NCI-H1436 treated with DMSO at 0.1 percent for 48 hours (cell line): ENCODE measurements at regions not wholly inside any gene's neighbourhood (a gene's known extent, or its start where the extent isn't known, plus 50 kb on each side); places are given as distances from the start of the nearest gene placed in this dataset.

Experiments used
- DNase-seq: peaks from one replicate; lab custom pipeline; 2025; lab: John Stamatoyannopoulos, UW

- no peak for DNase-seq
Measured at GRCh38 chr9:107620236-107620635, 130.7 kb upstream of the KLF4 start.

- DNase-seq, result no peak
Measured at GRCh38 chr9:107615321-107615720, 125.8 kb upstream of the KLF4 start.

GRCh38 chr9:107614765-107615164 lies 125.2 kb upstream of the KLF4 start:
- DNase-seq, result no peak

GRCh38 chr9:107613321-107613720 lies 123.8 kb upstream of the KLF4 start:
- no peak for DNase-seq

GRCh38 chr9:107612136-107612535 lies 122.6 kb upstream of the KLF4 start:
- DNase-seq, result no peak

- DNase-seq, result no peak
Measured at GRCh38 chr9:107609547-107609946, 120.0 kb upstream of the KLF4 start.

- no peak for DNase-seq
Measured at GRCh38 chr9:107606149-107606790, 116.7 kb upstream of the KLF4 start.

GRCh38 chr9:107605041-107605440 lies 115.5 kb upstream of the KLF4 start:
- DNase-seq, result no peak

- DNase-seq, result no peak
Measured at GRCh38 chr9:107603281-107603680, 113.7 kb upstream of the KLF4 start.

GRCh38 chr9:107600060-107600573 lies 110.5 kb upstream of the KLF4 start:
- no peak for DNase-seq

GRCh38 chr9:107597743-107598217 lies 108.2 kb upstream of the KLF4 start:
- DNase-seq, result no peak

GRCh38 chr9:107594908-107595530 lies 105.5 kb upstream of the KLF4 start:
- DNase-seq, result no peak

- DNase-seq, result no peak
Measured at GRCh38 chr9:107593224-107593870, 103.8 kb upstream of the KLF4 start.

GRCh38 chr9:107592424-107592823 lies 102.9 kb upstream of the KLF4 start:
- no peak for DNase-seq

- DNase-seq, result no peak
Measured at GRCh38 chr9:107591781-107592180, 102.2 kb upstream of the KLF4 start.

GRCh38 chr9:107588393-107588792 lies 98.8 kb upstream of the KLF4 start:
- DNase-seq, result no peak

- DNase-seq, result no peak
Measured at GRCh38 chr9:107587191-107587963, 97.8 kb upstream of the KLF4 start.

GRCh38 chr9:107586493-107586892 lies 96.9 kb upstream of the KLF4 start:
- no peak for DNase-seq

GRCh38 chr9:107585465-107585864 lies 95.9 kb upstream of the KLF4 start:
- no peak for DNase-seq

- DNase-seq, result no peak
Measured at GRCh38 chr9:107584944-107585343, 95.4 kb upstream of the KLF4 start.

- DNase-seq, result no peak
Measured at GRCh38 chr9:107584186-107584585, 94.6 kb upstream of the KLF4 start.

GRCh38 chr9:107577140-107577776 lies 87.7 kb upstream of the KLF4 start:
- DNase-seq, result no peak
